ENCODE measurements at regions not wholly inside any gene's neighbourhood (a gene's known extent, or its start where the extent isn't known, plus 50 kb on each side); places are given as distances from the start of the nearest gene placed in this dataset.

DNA sequence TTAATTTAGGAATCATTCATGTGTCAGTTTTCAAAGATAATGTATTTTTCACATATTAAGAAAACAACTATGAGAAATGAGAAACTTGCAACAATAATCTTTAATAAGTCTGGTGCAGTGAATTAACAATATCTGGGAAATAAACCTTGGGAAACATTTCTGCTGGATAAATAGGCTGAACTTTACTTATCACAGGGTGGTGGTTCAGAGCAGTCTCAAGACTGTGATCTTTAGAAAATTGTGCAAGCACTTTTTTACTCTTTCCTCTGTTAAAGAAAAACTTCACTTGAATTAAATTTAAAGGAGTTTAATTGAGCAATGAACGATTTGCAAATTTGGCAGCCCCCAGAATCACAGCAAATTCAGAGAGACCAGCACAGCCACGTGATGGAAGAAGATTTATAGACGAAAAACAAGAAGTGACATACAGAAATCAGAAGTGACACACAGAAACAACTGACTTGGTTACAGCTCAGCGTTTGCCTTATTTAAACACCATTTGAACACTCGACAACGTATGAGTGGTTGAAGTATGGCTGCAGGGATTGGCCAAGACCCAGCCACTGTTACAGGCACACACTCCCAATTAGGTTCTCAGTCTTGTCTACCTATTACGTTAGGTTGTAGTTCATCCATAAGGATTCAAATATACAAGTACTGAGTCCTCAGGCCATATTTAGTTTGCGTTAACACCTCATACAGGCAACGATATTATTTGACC lies 631.9 kb downstream of the SLCO4C1 start:
- Mint-ChIP-seq H3K4me3 (ENCODE audit: unreplicated experiment) (no peak overlapping the region), H3K27ac (ENCODE audit: unreplicated experiment) (no peak overlapping the region), H3K9me3 (ENCODE audit: unreplicated experiment) (no peaks in the 10 kb centered on the region), H3K4me1 (ENCODE audit: low read depth, unreplicated experiment) (no peaks in the 10 kb centered on the region), H3K36me3 (ENCODE audit: unreplicated experiment) (no peaks in the 10 kb centered on the region), H3K27me3 (ENCODE audit: unreplicated experiment) (no peaks in the 10 kb centered on the region)
- TF ChIP-seq, protein P1, sequence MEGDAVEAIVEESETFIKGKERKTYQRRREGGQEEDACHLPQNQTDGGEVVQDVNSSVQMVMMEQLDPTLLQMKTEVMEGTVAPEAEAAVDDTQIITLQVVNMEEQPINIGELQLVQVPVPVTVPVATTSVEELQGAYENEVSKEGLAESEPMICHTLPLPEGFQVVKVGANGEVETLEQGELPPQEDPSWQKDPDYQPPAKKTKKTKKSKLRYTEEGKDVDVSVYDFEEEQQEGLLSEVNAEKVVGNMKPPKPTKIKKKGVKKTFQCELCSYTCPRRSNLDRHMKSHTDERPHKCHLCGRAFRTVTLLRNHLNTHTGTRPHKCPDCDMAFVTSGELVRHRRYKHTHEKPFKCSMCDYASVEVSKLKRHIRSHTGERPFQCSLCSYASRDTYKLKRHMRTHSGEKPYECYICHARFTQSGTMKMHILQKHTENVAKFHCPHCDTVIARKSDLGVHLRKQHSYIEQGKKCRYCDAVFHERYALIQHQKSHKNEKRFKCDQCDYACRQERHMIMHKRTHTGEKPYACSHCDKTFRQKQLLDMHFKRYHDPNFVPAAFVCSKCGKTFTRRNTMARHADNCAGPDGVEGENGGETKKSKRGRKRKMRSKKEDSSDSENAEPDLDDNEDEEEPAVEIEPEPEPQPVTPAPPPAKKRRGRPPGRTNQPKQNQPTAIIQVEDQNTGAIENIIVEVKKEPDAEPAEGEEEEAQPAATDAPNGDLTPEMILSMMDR (IDR thresholded peaks at IDR 0.05; ENCODE audit: partially characterized antibody, unreplicated experiment) = no peak
- no peak for DNase-seq

DNA sequence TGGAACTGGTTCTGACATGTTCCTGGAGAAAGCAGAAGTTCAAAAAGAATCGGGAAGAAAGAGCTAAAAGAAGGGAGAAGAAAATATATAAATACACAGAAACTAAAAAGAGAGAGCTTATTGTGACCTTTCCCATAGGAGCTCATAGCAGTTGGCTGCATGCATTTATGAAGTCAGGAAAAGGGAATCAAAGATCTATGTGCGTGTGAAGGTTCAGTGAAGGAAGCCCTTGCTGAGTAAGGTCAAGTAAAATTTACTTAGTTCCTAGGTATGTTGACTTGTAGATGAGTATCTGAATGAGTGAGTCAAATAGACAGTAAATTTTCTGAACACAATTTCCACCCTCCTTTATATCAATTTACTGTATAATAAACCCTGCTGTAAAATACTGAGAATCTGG lies 632.5 kb downstream of the SLCO4C1 start:
- TF ChIP-seq, protein P1 (IDR thresholded peaks at IDR 0.05; ENCODE audit: partially characterized antibody, unreplicated experiment) = no peak

DNA sequence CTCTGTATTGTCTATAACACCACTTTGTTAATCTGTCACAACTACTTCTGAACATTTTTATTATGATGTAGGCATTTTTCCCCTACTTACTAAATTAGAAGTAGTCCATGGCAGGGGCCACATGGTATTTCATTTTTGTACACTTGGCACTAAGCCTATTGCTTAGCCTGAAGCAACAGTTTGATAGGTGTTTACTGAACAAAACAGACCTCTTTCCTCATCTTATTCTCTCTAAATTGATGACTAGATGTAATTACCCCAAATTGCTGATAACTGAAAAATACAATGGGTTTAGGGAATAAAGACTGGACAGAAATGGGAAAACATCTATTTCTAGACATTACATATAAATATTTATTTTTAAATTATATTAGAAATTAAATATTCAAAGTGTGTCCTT lies 633.8 kb downstream of the SLCO4C1 start:
- no peaks in the 10 kb centered on the region for H3K9me3 Mint-ChIP-seq (ENCODE audit: unreplicated experiment)
- H3K4me3 Mint-ChIP-seq (ENCODE audit: unreplicated experiment) = no peak overlapping the region
- no peaks in the 10 kb centered on the region for H3K36me3 Mint-ChIP-seq (ENCODE audit: unreplicated experiment)
- TF ChIP-seq, protein P1 (IDR thresholded peaks at IDR 0.05; ENCODE audit: partially characterized antibody, unreplicated experiment) = no peak
- no peaks in the 10 kb centered on the region for H3K27me3 Mint-ChIP-seq (ENCODE audit: unreplicated experiment)
- no peak for DNase-seq
- H3K4me1 Mint-ChIP-seq (ENCODE audit: low read depth, unreplicated experiment) = no peaks in the 10 kb centered on the region
- no peak overlapping the region for H3K27ac Mint-ChIP-seq (ENCODE audit: unreplicated experiment)

More for the DNA sequence above, 632.5 kb downstream of the SLCO4C1 start:
- Mint-ChIP-seq H3K4me3 (ENCODE audit: unreplicated experiment) (no peak overlapping the region), H3K36me3 (ENCODE audit: unreplicated experiment) (no peaks in the 10 kb centered on the region), H3K9me3 (ENCODE audit: unreplicated experiment) (no peaks in the 10 kb centered on the region), H3K27ac (ENCODE audit: unreplicated experiment) (no peak overlapping the region), H3K4me1 (ENCODE audit: low read depth, unreplicated experiment) (no peaks in the 10 kb centered on the region), H3K27me3 (ENCODE audit: unreplicated experiment) (no peaks in the 10 kb centered on the region)
- DNase-seq = no peak

DNA sequence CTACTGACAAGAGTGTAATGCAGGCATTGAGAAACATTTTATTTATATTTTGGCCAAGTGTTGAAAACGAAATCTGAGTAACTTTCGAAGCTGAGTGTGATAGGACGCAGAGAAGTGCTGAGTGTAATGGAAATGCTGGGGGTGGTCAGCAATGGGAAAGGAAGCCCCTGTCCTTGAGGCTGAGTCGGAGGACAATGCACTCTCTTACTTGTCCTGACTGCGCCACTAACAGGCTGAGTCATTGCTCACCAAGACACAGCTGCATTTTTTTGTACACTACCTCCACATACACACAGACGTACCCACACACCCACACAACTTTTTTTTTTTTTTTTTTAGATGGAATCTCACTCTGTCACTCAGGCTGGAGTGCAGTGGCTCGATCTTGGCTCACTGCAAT lies 637.7 kb downstream of the SLCO4C1 start:
- Mint-ChIP-seq H3K4me1 (ENCODE audit: low read depth, unreplicated experiment) (no peaks in the 10 kb centered on the region), H3K4me3 (ENCODE audit: unreplicated experiment) (no peak overlapping the region), H3K36me3 (ENCODE audit: unreplicated experiment) (no peaks in the 10 kb centered on the region), H3K27ac (ENCODE audit: unreplicated experiment) (no peak overlapping the region), H3K27me3 (ENCODE audit: unreplicated experiment) (no peaks in the 10 kb centered on the region), H3K9me3 (ENCODE audit: unreplicated experiment) (no peaks in the 10 kb centered on the region)
- TF ChIP-seq, protein P1 (IDR thresholded peaks at IDR 0.05; ENCODE audit: partially characterized antibody, unreplicated experiment) = no peak
- no peak for DNase-seq

DNA sequence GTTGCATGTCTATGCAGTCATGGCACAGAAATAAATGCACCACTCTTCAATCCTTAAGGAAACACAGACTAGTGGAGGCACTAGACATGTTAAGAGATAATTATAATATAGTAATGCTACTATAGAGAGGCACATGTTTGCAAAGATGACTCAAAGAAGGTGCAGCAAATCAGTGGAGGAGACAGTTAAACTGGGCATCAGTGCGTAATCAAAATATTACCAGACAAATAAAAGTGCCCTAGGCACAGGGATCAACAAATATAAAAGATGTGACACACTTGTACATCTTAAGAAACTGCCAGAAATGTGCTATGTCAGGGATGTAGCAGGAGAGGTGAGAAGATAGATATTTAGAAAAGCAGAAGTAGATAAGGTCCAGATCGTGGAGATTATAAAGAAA lies 642.1 kb downstream of the SLCO4C1 start:
- Mint-ChIP-seq H3K27me3 (ENCODE audit: unreplicated experiment) (no peaks in the 10 kb centered on the region), H3K9me3 (ENCODE audit: unreplicated experiment) (no peaks in the 10 kb centered on the region), H3K4me1 (ENCODE audit: low read depth, unreplicated experiment) (no peaks in the 10 kb centered on the region), H3K36me3 (ENCODE audit: unreplicated experiment) (no peaks in the 10 kb centered on the region), H3K4me3 (ENCODE audit: unreplicated experiment) (no peak overlapping the region), H3K27ac (ENCODE audit: unreplicated experiment) (no peak overlapping the region)
- TF ChIP-seq, protein P1 (IDR thresholded peaks at IDR 0.05; ENCODE audit: partially characterized antibody, unreplicated experiment) = no peak
- no peak for DNase-seq

Measured in glutamatergic neuron (in vitro differentiated cells).